HG03558 (cell line): ENCODE measurements at regions not wholly inside any gene's neighbourhood (a gene's known extent, or its start where the extent isn't known, plus 50 kb on each side); places are given as distances from the start of the nearest gene placed in this dataset.

Experiments
- ATAC-seq: cut with Tn5 transposase; IDR thresholded peaks from one replicate; pipeline ENCODE4 v1.9.1; 2021; ENCODE audit warnings: moderate number of reproducible peaks; ENCODE audit not compliant: unreplicated experiment; ENCODE audit errors: extremely low read depth

GRCh38 chr16:80433623-80434022, 107.2 kb upstream of the DYNLRB2 start:
- no peak for ATAC-seq

- ATAC-seq: no peak
Measured at GRCh38 chr16:80427795-80428194, 113.0 kb upstream of the DYNLRB2 start.

- ATAC-seq: no peak
Measured at GRCh38 chr16:80418517-80419355, 122.1 kb upstream of the DYNLRB2 start.

- no peak for ATAC-seq
Measured at GRCh38 chr16:80417706-80418271, 123.0 kb upstream of the DYNLRB2 start.

GRCh38 chr16:80408014-80408413, 132.8 kb upstream of the DYNLRB2 start:
- no peak for ATAC-seq

GRCh38 chr16:80407265-80407987, 133.4 kb upstream of the DYNLRB2 start:
- ATAC-seq: no peak

- ATAC-seq: no peak
Measured at GRCh38 chr16:80404847-80405246, 135.9 kb upstream of the DYNLRB2 start.

- no peak for ATAC-seq
Measured at GRCh38 chr16:80403894-80404293, 136.9 kb upstream of the DYNLRB2 start.

GRCh38 chr16:80390871-80391489, 149.8 kb upstream of the DYNLRB2 start:
- ATAC-seq: no peak

GRCh38 chr16:80390046-80390445, 150.7 kb upstream of the DYNLRB2 start:
- ATAC-seq: no peak

- no peak for ATAC-seq
Measured at GRCh38 chr16:80389338-80389737, 151.5 kb upstream of the DYNLRB2 start.

- no peak for ATAC-seq
Measured at GRCh38 chr16:80387318-80387921, 153.4 kb upstream of the DYNLRB2 start.

GRCh38 chr16:80384862-80385261, 155.9 kb upstream of the DYNLRB2 start:
- ATAC-seq: no peak

GRCh38 chr16:80380514-80380913, 160.3 kb upstream of the DYNLRB2 start:
- no peak for ATAC-seq

GRCh38 chr16:80377096-80377956, 163.5 kb upstream of the DYNLRB2 start:
- ATAC-seq: no peak

GRCh38 chr16:80375973-80376372, 164.8 kb upstream of the DYNLRB2 start:
- no peak for ATAC-seq

GRCh38 chr16:80375513-80375912, 165.3 kb upstream of the DYNLRB2 start:
- ATAC-seq: no peak

GRCh38 chr16:80372341-80372740, 168.5 kb upstream of the DYNLRB2 start:
- ATAC-seq: no peak

GRCh38 chr16:80369138-80369958, 171.4 kb upstream of the DYNLRB2 start:
- no peak for ATAC-seq
